ENCODE measurements at regions not wholly inside any gene's neighbourhood (a gene's known extent, or its start where the extent isn't known, plus 50 kb on each side); places are given as distances from the start of the nearest gene placed in this dataset.

DNA sequence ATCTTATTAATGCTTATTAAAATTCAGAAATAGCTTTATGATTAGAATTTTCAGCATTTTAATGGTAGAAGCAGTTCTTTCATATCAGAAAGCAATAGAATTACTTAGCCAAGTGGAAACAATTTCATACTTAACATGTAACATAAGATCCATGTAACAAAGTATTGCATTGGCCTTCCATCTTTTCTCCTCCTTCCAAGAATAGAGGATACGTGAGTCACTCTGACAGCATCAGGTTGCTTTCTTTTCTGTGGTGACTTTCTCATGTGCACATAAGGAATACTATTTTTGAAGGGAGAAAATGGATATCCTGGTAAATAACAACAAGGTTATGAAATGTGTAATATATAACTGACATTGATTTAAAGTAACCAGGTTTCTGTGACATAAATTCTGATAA lies 272.2 kb downstream of the ANXA1 start:
- TF ChIP-seq, protein P1, sequence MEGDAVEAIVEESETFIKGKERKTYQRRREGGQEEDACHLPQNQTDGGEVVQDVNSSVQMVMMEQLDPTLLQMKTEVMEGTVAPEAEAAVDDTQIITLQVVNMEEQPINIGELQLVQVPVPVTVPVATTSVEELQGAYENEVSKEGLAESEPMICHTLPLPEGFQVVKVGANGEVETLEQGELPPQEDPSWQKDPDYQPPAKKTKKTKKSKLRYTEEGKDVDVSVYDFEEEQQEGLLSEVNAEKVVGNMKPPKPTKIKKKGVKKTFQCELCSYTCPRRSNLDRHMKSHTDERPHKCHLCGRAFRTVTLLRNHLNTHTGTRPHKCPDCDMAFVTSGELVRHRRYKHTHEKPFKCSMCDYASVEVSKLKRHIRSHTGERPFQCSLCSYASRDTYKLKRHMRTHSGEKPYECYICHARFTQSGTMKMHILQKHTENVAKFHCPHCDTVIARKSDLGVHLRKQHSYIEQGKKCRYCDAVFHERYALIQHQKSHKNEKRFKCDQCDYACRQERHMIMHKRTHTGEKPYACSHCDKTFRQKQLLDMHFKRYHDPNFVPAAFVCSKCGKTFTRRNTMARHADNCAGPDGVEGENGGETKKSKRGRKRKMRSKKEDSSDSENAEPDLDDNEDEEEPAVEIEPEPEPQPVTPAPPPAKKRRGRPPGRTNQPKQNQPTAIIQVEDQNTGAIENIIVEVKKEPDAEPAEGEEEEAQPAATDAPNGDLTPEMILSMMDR (IDR thresholded peaks at IDR 0.05; ENCODE audit: low read depth, low read length, poor library complexity, severe bottlenecking): no peak
- no peak for TF ChIP-seq EZH2phosphoT487 (IDR thresholded peaks at IDR 0.05; ENCODE audit: borderline replicate concordance, low read length)

Measured in DOHH2 (cell line).